GM18519 (cell line): ENCODE measurements at regions not wholly inside any gene's neighbourhood (a gene's known extent, or its start where the extent isn't known, plus 50 kb on each side); places are given as distances from the start of the nearest gene placed in this dataset.
"Not testable (repeated sequence)": the region's sequence is repeated elsewhere in the genome, so short reads cannot be mapped to it uniquely, and the experiment has no call there.

Source experiments
- ATAC-seq: cut with Tn5 transposase; IDR thresholded peaks from one replicate; pipeline ENCODE4 v1.9.1; 2021; ENCODE audit warnings: mild to moderate bottlenecking, moderate library complexity; ENCODE audit not compliant: unreplicated experiment, low FRiP score

GRCh38 chr3:104275199-104275598 lies 1091.5 kb upstream of the ALCAM start:
- no peak for ATAC-seq

- ATAC-seq, result no peak
Observed at GRCh38 chr3:104279617-104280016, 1087.1 kb upstream of the ALCAM start.

- ATAC-seq, result no peak
Observed at GRCh38 chr3:104281713-104282112, 1085.0 kb upstream of the ALCAM start.

- no peak for ATAC-seq
Observed at GRCh38 chr3:104286645-104287044, 1080.1 kb upstream of the ALCAM start.

GRCh38 chr3:104291437-104291851 lies 1075.3 kb upstream of the ALCAM start:
- no peak for ATAC-seq

- ATAC-seq, result no peak
Observed at GRCh38 chr3:104291878-104292277, 1074.8 kb upstream of the ALCAM start.

GRCh38 chr3:104297617-104298016 lies 1069.1 kb upstream of the ALCAM start:
- no peak for ATAC-seq

- no peak for ATAC-seq
Observed at GRCh38 chr3:104298662-104299061, 1068.0 kb upstream of the ALCAM start.

GRCh38 chr3:104316118-104316517 lies 1050.6 kb upstream of the ALCAM start:
- ATAC-seq, result no peak

GRCh38 chr3:104323226-104323625 lies 1043.5 kb upstream of the ALCAM start:
- ATAC-seq, result no peak

- no peak for ATAC-seq
Observed at GRCh38 chr3:104347291-104347690, 1019.4 kb upstream of the ALCAM start.

GRCh38 chr3:104349836-104350235 lies 1016.9 kb upstream of the ALCAM start:
- ATAC-seq, result no peak

GRCh38 chr3:104353951-104354350 lies 1012.8 kb upstream of the ALCAM start:
- ATAC-seq, result no peak

- no peak for ATAC-seq
Observed at GRCh38 chr3:104359546-104359945, 1007.2 kb upstream of the ALCAM start.

GRCh38 chr3:104360038-104360437 lies 1006.7 kb upstream of the ALCAM start:
- no peak for ATAC-seq

GRCh38 chr3:104361748-104362147 lies 1005.0 kb upstream of the ALCAM start:
- not testable (repeated sequence) for ATAC-seq

GRCh38 chr3:104362319-104362718 lies 1004.4 kb upstream of the ALCAM start:
- no peak for ATAC-seq

GRCh38 chr3:104367000-104367399 lies 999.7 kb upstream of the ALCAM start:
- no peak for ATAC-seq

GRCh38 chr3:104368760-104369159 lies 997.9 kb upstream of the ALCAM start:
- no peak for ATAC-seq

- no peak for ATAC-seq
Observed at GRCh38 chr3:104385421-104385820, 981.3 kb upstream of the ALCAM start.

GRCh38 chr3:104388619-104389018 lies 978.1 kb upstream of the ALCAM start:
- ATAC-seq, result no peak

GRCh38 chr3:104392327-104392726 lies 974.4 kb upstream of the ALCAM start:
- no peak for ATAC-seq

GRCh38 chr3:104396974-104397669 lies 969.6 kb upstream of the ALCAM start:
- no peak for ATAC-seq
